B cell (primary cell): ENCODE measurements at regions not wholly inside any gene's neighbourhood (a gene's known extent, or its start where the extent isn't known, plus 50 kb on each side); places are given as distances from the start of the nearest gene placed in this dataset.

Source experiments
- ATAC-seq: fragments of 200-7000 bp; cut with Tn5 transposase; one replicate; pipeline ENCODE4 v1.10.0; 2021; ENCODE audit warnings: low read depth, mild to moderate bottlenecking, moderate number of reproducible peaks, moderate library complexity
- CTCF ChIA-PET: fragments of 350-600 bp; sonication (Branson Sonifier 250); formaldehyde crosslinking; loops from one replicate; lab custom pipeline; 2021; ENCODE audit warnings: antibody characterized with exemption, inconsistent platforms; lab: Charles Lee
- POLR2A ChIA-PET: fragments of 350-600 bp; sonication (Branson Sonifier 250); formaldehyde crosslinking; loops from one replicate; lab custom pipeline; 2021; ENCODE audit warnings: antibody characterized with exemption; lab: Charles Lee
- DNase-seq: peaks from one replicate; pipeline ENCODE4 v3.0.0; 2013
- H2AFZ ChIP-seq: 2 replicates; pipeline ENCODE4 v1.6.1; 2012; ENCODE audit warnings: mild to moderate bottlenecking, low read depth, low read length; ENCODE audit not compliant: insufficient read depth, poor library complexity, severe bottlenecking
- H3K27ac ChIP-seq, 2 donors: 1 replicate in 1 of 2; 2 replicates in 1 of 2; pipeline ENCODE4 v1.5.1; 2012 to 2013; ENCODE audit warnings: low read length in 2 of 2, mild to moderate bottlenecking in 2 of 2, moderate library complexity in 1 of 2
- H3K27me3 ChIP-seq, 4 experiments: fragments of 200-600 bp in 1 of 4; sonication (generic) in 1 of 4; replicated peaks in 1 of 4; 1 replicate in 2 of 4; 2 replicates in 2 of 4; pipeline versions ENCODE4 v1.6.1 to v1.7.0; 2013 to 2016; ENCODE audit warnings: low read length in 3 of 4, mild to moderate bottlenecking in 2 of 4, mixed read lengths in 1 of 4, moderate library complexity in 1 of 4; ENCODE audit not compliant: insufficient read depth in 4 of 4, control insufficient read depth in 3 of 4; ENCODE audit errors: control extremely low read depth in 1 of 4
- H3K36me3 ChIP-seq, 2 experiments: replicated peaks in 1 of 2; 1 replicate in 1 of 2; 2 replicates in 1 of 2; pipeline versions ENCODE4 v1.6.1 to v1.7.1; 2013; ENCODE audit warnings: low read length in 1 of 2; ENCODE audit not compliant: insufficient read depth in 2 of 2, control insufficient read depth in 1 of 2; ENCODE audit errors: control extremely low read depth in 1 of 2, extremely low read depth in 1 of 2
- H3K4me1 ChIP-seq, 2 donors: fragments of 200-600 bp in 1 of 2; sonication (generic) in 1 of 2; 1 replicate in 1 of 2; 2 replicates in 1 of 2; pipeline versions ENCODE4 v1.5.1 to v1.6.1; 2013 to 2017; ENCODE audit warnings: low read length in 2 of 2; ENCODE audit not compliant: control insufficient read depth in 2 of 2, insufficient read depth in 2 of 2
- H3K4me2 ChIP-seq: replicated peaks from 2 replicates; pipeline ENCODE3; 2012; ENCODE audit warnings: mild to moderate bottlenecking, low read depth, low read length; ENCODE audit not compliant: poor library complexity, severe bottlenecking
- H3K4me3 ChIP-seq, 5 experiments: fragments of 200-600 bp in 1 of 5; sonication (generic) in 1 of 5; 1 replicate in 3 of 5; 2 replicates in 2 of 5; pipeline versions ENCODE4 v1.5.1 to v1.7.0; 2011 to 2016; ENCODE audit warnings: low read length in 4 of 5, mild to moderate bottlenecking in 4 of 5, low read depth in 2 of 5, control low read depth in 1 of 5, moderate library complexity in 1 of 5; ENCODE audit not compliant: insufficient read depth in 1 of 5; ENCODE audit errors: control extremely low read depth in 1 of 5, extremely low read depth in 1 of 5
- H3K79me2 ChIP-seq: fragments of 200-600 bp; sonication (generic); one replicate; pipeline ENCODE4 v1.6.0; 2016; ENCODE audit warnings: low read length; ENCODE audit not compliant: control insufficient read depth, insufficient read depth
- H3K9ac ChIP-seq: fragments of 200-600 bp; sonication (generic); 2 replicates; pipeline ENCODE4 v1.6.1; 2017; ENCODE audit warnings: mild to moderate bottlenecking, low read length, moderate library complexity
- H3K9me3 ChIP-seq, 3 donors: one replicate each; pipeline versions ENCODE4 v1.6.1 to v1.7.1; 2013; ENCODE audit warnings: low read length in 2 of 3; ENCODE audit not compliant: control insufficient read depth in 2 of 3, insufficient read depth in 1 of 3; ENCODE audit errors: control extremely low read depth in 1 of 3
- H4K20me1 ChIP-seq: 2 replicates; pipeline ENCODE4 v1.6.0; 2012; ENCODE audit warnings: mild to moderate bottlenecking, low read length; ENCODE audit not compliant: insufficient read depth, control insufficient read depth, poor library complexity, severe bottlenecking
- H3K27ac Mint-ChIP-seq: one replicate; pipeline ENCODE4 v1.8.0; 2021; ENCODE audit warnings: mixed read lengths
- H3K27me3 Mint-ChIP-seq: one replicate; pipeline ENCODE4 v1.8.0; 2021; ENCODE audit warnings: mixed read lengths
- H3K4me1 Mint-ChIP-seq: one replicate; pipeline ENCODE4 v1.8.0; 2021; ENCODE audit warnings: mixed read lengths
- H3K4me3 Mint-ChIP-seq: one replicate; pipeline ENCODE4 v1.8.0; 2021; ENCODE audit warnings: mixed read lengths
- H3K9me3 Mint-ChIP-seq: one replicate; pipeline ENCODE4 v1.8.0; 2022; ENCODE audit warnings: mixed read lengths; ENCODE audit not compliant: insufficient read depth
- CTCF ChIP-seq: fragments of 200-600 bp; IDR thresholded peaks from one replicate; pipeline ENCODE4 v1.8.0; 2022; ENCODE audit warnings: antibody characterized with exemption, mild to moderate bottlenecking
- EZH2 ChIP-seq: IDR thresholded peaks from 2 replicates; pipeline ENCODE4 v1.6.1; 2012; ENCODE audit warnings: borderline replicate concordance, low read depth, mild to moderate bottlenecking, moderate library complexity, low read length; ENCODE audit not compliant: insufficient read depth, poor library complexity, severe bottlenecking
- WGBS: methylation state at CpG from one replicate; pipeline ENCODE4 v1.1.5; 2013; ENCODE audit warnings: missing lambda C conversion rate; ENCODE audit not compliant: insufficient coverage; 5-methylcytosine and 5-hydroxymethylcytosine counted together
- intact Hi-C: fragments of 100-400 bp; cut with micrococcal nuclease; formaldehyde crosslinking; loops from one replicate; pipeline ENCODE4 v1.10.0; 2022

- H3K4me3 ChIP-seq: no peak overlapping the region
- H3K36me3 ChIP-seq: no peaks in the 10 kb centered on the region
- Mint-ChIP-seq H3K4me1 (no peaks in the 10 kb centered on the region), H3K9me3 (no peaks in the 10 kb centered on the region), H3K27ac (no peak overlapping the region), H3K27me3 (peaks cover 36% of the 10 kb centered on the region), H3K4me3 (no peak overlapping the region)
- no peak overlapping the region for H3K9ac ChIP-seq
- no peaks in the 10 kb centered on the region for H3K79me2 ChIP-seq
- CTCF ChIA-PET: no interaction called here
- ATAC-seq (no peak), DNase-seq (no peak)
- no peaks in the 10 kb centered on the region for H3K4me1 ChIP-seq
- peaks cover 0 to 7% (median 2%) of the 10 kb centered on the region in 4 experiments for H3K27me3 ChIP-seq
- POLR2A ChIA-PET: no interaction called here
- TF ChIP-seq EZH2 (no peak), CTCF (no peak)
- H3K4me2 ChIP-seq: no peak overlapping the region
- WGBS: no CpG with 5 or more reads among the region's 1 CpG
- H4K20me1 ChIP-seq: no peaks in the 10 kb centered on the region
- no peak overlapping the region for H3K27ac ChIP-seq
- intact Hi-C loops: no loop called here
- H2AFZ ChIP-seq: no peak overlapping the region
- H3K9me3 ChIP-seq: no peaks in the 10 kb centered on the region
These were observed 68.4 kb upstream of the PGBD5 start for GRCh38 chr1:230494514-230494913.

GRCh38 chr1:230494026-230494425 lies 67.9 kb upstream of the PGBD5 start:
- TF ChIP-seq CTCF (no peak), EZH2 (no peak)
- intact Hi-C loops: no loop called here

More at GRCh38 chr1:230494026-230494425, 67.9 kb upstream of the PGBD5 start:
- Histone ChIP-seq H2AFZ (no peak overlapping the region), H3K27me3 (peaks cover 0 to 7% (median 2%) of the 10 kb centered on the region in 4 experiments), H3K9ac (no peak overlapping the region), H3K9me3 (no peaks in the 10 kb centered on the region), H3K4me3 (no peak overlapping the region), H3K4me1 (no peaks in the 10 kb centered on the region), H3K4me2 (no peak overlapping the region), H4K20me1 (no peaks in the 10 kb centered on the region), H3K79me2 (no peaks in the 10 kb centered on the region), H3K27ac (no peak overlapping the region), H3K36me3 (no peaks in the 10 kb centered on the region)
- POLR2A ChIA-PET: no interaction called here
- no peak overlapping the region for H3K4me3 Mint-ChIP-seq
- no peak for ATAC-seq
- no peaks in the 10 kb centered on the region for H3K4me1 Mint-ChIP-seq
- H3K27me3 Mint-ChIP-seq: peaks cover 34% of the 10 kb centered on the region
- DNase-seq: no peak
- CTCF ChIA-PET: no interaction called here
- WGBS: no CpG with 5 or more reads among the region's 1 CpG
- no peak overlapping the region for H3K27ac Mint-ChIP-seq
- no peaks in the 10 kb centered on the region for H3K9me3 Mint-ChIP-seq
